ENCODE measurements at regions not wholly inside any gene's neighbourhood (a gene's known extent, or its start where the extent isn't known, plus 50 kb on each side); places are given as distances from the start of the nearest gene placed in this dataset.

GRCh38 chr5:115469904-115470516, 74.6 kb downstream of the FEM1C start:
- H3K9ac ChIP-seq (ENCODE audit: low read depth, low read length), result no peak overlapping the region
- no peaks in the 10 kb centered on the region for H3K36me3 ChIP-seq (ENCODE audit: control insufficient read depth, insufficient read depth, low read length)
- H3K27me3 ChIP-seq (ENCODE audit: control insufficient read depth, insufficient read depth, low read length), result no peaks in the 10 kb centered on the region
- peaks cover 10% of the 10 kb centered on the region for H3K4me1 ChIP-seq (ENCODE audit: control insufficient read depth, insufficient read depth, low read length)
- H3K27ac ChIP-seq (ENCODE audit: low read depth, low read length), result no peak overlapping the region
- H3K9me3 ChIP-seq (ENCODE audit: control insufficient read depth, insufficient read depth, low read length), result no peaks in the 10 kb centered on the region
- no peak overlapping the region for H3K4me3 ChIP-seq (ENCODE audit: low read depth, low read length)

GRCh38 chr5:115467628-115468027, 76.9 kb downstream of the FEM1C start:
- Histone ChIP-seq H3K27ac (ENCODE audit: low read depth, low read length) (no peak overlapping the region), H3K4me1 (ENCODE audit: control insufficient read depth, insufficient read depth, low read length) (peaks cover 10% of the 10 kb centered on the region), H3K9ac (ENCODE audit: low read depth, low read length) (no peak overlapping the region)

GRCh38 chr5:115465431-115465830, 79.1 kb downstream of the FEM1C start:
- Histone ChIP-seq H3K27ac (ENCODE audit: low read depth, low read length) (no peak overlapping the region), H3K4me1 (ENCODE audit: control insufficient read depth, insufficient read depth, low read length) (peaks cover 5% of the 10 kb centered on the region; the same call in 1 of the 2 replicates), H3K36me3 (ENCODE audit: control insufficient read depth, insufficient read depth, low read length) (no peaks in the 10 kb centered on the region), H3K9ac (ENCODE audit: low read depth, low read length) (no peak overlapping the region), H3K4me3 (ENCODE audit: low read depth, low read length) (no peak overlapping the region), H3K9me3 (ENCODE audit: control insufficient read depth, insufficient read depth, low read length) (no peaks in the 10 kb centered on the region), H3K27me3 (ENCODE audit: control insufficient read depth, insufficient read depth, low read length) (no peaks in the 10 kb centered on the region)

More at GRCh38 chr5:115467628-115468027, 76.9 kb downstream of the FEM1C start:
- Histone ChIP-seq H3K4me3 (ENCODE audit: low read depth, low read length) (no peak overlapping the region), H3K9me3 (ENCODE audit: control insufficient read depth, insufficient read depth, low read length) (no peaks in the 10 kb centered on the region), H3K36me3 (ENCODE audit: control insufficient read depth, insufficient read depth, low read length) (no peaks in the 10 kb centered on the region), H3K27me3 (ENCODE audit: control insufficient read depth, insufficient read depth, low read length) (no peaks in the 10 kb centered on the region)

- Histone ChIP-seq H3K9me3 (ENCODE audit: control insufficient read depth, insufficient read depth, low read length) (no peaks in the 10 kb centered on the region), H3K36me3 (ENCODE audit: control insufficient read depth, insufficient read depth, low read length) (no peaks in the 10 kb centered on the region), H3K4me3 (ENCODE audit: low read depth, low read length) (no peak overlapping the region), H3K4me1 (ENCODE audit: control insufficient read depth, insufficient read depth, low read length) (peaks cover 10% of the 10 kb centered on the region; the same call in 1 of the 2 replicates), H3K27ac (ENCODE audit: low read depth, low read length) (no peak overlapping the region), H3K27me3 (ENCODE audit: control insufficient read depth, insufficient read depth, low read length) (no peaks in the 10 kb centered on the region), H3K9ac (ENCODE audit: low read depth, low read length) (no peak overlapping the region)
These were observed 80.6 kb downstream of the FEM1C start for GRCh38 chr5:115463983-115464382.

GRCh38 chr5:115461506-115462290, 82.9 kb downstream of the FEM1C start:
- Histone ChIP-seq H3K27me3 (ENCODE audit: control insufficient read depth, insufficient read depth, low read length) (no peaks in the 10 kb centered on the region; the same call in 1 of the 2 replicates), H3K4me1 (ENCODE audit: control insufficient read depth, insufficient read depth, low read length) (peaks cover 16% of the 10 kb centered on the region; the same call in 1 of the 2 replicates), H3K9me3 (ENCODE audit: control insufficient read depth, insufficient read depth, low read length) (no peaks in the 10 kb centered on the region), H3K27ac (ENCODE audit: low read depth, low read length) (no peak overlapping the region), H3K36me3 (ENCODE audit: control insufficient read depth, insufficient read depth, low read length) (no peaks in the 10 kb centered on the region), H3K9ac (ENCODE audit: low read depth, low read length) (no peak overlapping the region), H3K4me3 (ENCODE audit: low read depth, low read length) (no peak overlapping the region)

GRCh38 chr5:115461093-115461492, 83.5 kb downstream of the FEM1C start:
- no peak overlapping the region for H3K4me3 ChIP-seq (ENCODE audit: low read depth, low read length)
- H3K9me3 ChIP-seq (ENCODE audit: control insufficient read depth, insufficient read depth, low read length), result no peaks in the 10 kb centered on the region
- H3K36me3 ChIP-seq (ENCODE audit: control insufficient read depth, insufficient read depth, low read length), result no peaks in the 10 kb centered on the region
- H3K9ac ChIP-seq (ENCODE audit: low read depth, low read length), result no peak overlapping the region
- no peak overlapping the region for H3K27ac ChIP-seq (ENCODE audit: low read depth, low read length)
- peaks cover 16% of the 10 kb centered on the region; the same call in 1 of the 2 replicates for H3K4me1 ChIP-seq (ENCODE audit: control insufficient read depth, insufficient read depth, low read length)
- H3K27me3 ChIP-seq (ENCODE audit: control insufficient read depth, insufficient read depth, low read length), result no peaks in the 10 kb centered on the region; the same call in 1 of the 2 replicates

- no peak overlapping the region for H3K27ac ChIP-seq (ENCODE audit: low read depth, low read length)
- no peaks in the 10 kb centered on the region for H3K36me3 ChIP-seq (ENCODE audit: control insufficient read depth, insufficient read depth, low read length)
- H3K4me1 ChIP-seq (ENCODE audit: control insufficient read depth, insufficient read depth, low read length), result peaks cover 16% of the 10 kb centered on the region; the same call in 1 of the 2 replicates
- H3K9me3 ChIP-seq (ENCODE audit: control insufficient read depth, insufficient read depth, low read length), result no peaks in the 10 kb centered on the region
- H3K4me3 ChIP-seq (ENCODE audit: low read depth, low read length), result no peak overlapping the region
- H3K9ac ChIP-seq (ENCODE audit: low read depth, low read length), result no peak overlapping the region
- H3K27me3 ChIP-seq (ENCODE audit: control insufficient read depth, insufficient read depth, low read length), result no peaks in the 10 kb centered on the region; the same call in 1 of the 2 replicates
These were observed 84.1 kb downstream of the FEM1C start for GRCh38 chr5:115460472-115460871.

GRCh38 chr5:115459855-115460341, 84.7 kb downstream of the FEM1C start:
- no peak overlapping the region for H3K4me3 ChIP-seq (ENCODE audit: low read depth, low read length)
- no peaks in the 10 kb centered on the region for H3K36me3 ChIP-seq (ENCODE audit: control insufficient read depth, insufficient read depth, low read length)
- H3K9me3 ChIP-seq (ENCODE audit: control insufficient read depth, insufficient read depth, low read length), result no peaks in the 10 kb centered on the region
- H3K9ac ChIP-seq (ENCODE audit: low read depth, low read length), result no peak overlapping the region
- no peaks in the 10 kb centered on the region; the same call in 1 of the 2 replicates for H3K27me3 ChIP-seq (ENCODE audit: control insufficient read depth, insufficient read depth, low read length)
- peaks cover 16% of the 10 kb centered on the region; the same call in 1 of the 2 replicates for H3K4me1 ChIP-seq (ENCODE audit: control insufficient read depth, insufficient read depth, low read length)
- no peak overlapping the region for H3K27ac ChIP-seq (ENCODE audit: low read depth, low read length)

GRCh38 chr5:115458416-115458815, 86.2 kb downstream of the FEM1C start:
- no peak overlapping the region for H3K4me3 ChIP-seq (ENCODE audit: low read depth, low read length)

GRCh38 chr5:115458003-115458409, 86.6 kb downstream of the FEM1C start:
- Histone ChIP-seq H3K27ac (ENCODE audit: low read depth, low read length) (peak overlapping the region; percentile 18), H3K36me3 (ENCODE audit: control insufficient read depth, insufficient read depth, low read length) (no peaks in the 10 kb centered on the region), H3K4me3 (ENCODE audit: low read depth, low read length) (no peak overlapping the region), H3K27me3 (ENCODE audit: control insufficient read depth, insufficient read depth, low read length) (no peaks in the 10 kb centered on the region; the same call in 1 of the 2 replicates), H3K9ac (ENCODE audit: low read depth, low read length) (no peak overlapping the region), H3K4me1 (ENCODE audit: control insufficient read depth, insufficient read depth, low read length) (peaks cover 16% of the 10 kb centered on the region; the same call in 1 of the 2 replicates), H3K9me3 (ENCODE audit: control insufficient read depth, insufficient read depth, low read length) (no peaks in the 10 kb centered on the region)

More at GRCh38 chr5:115458416-115458815, 86.2 kb downstream of the FEM1C start:
- Histone ChIP-seq H3K36me3 (ENCODE audit: control insufficient read depth, insufficient read depth, low read length) (no peaks in the 10 kb centered on the region), H3K27ac (ENCODE audit: low read depth, low read length) (no peak overlapping the region), H3K27me3 (ENCODE audit: control insufficient read depth, insufficient read depth, low read length) (no peaks in the 10 kb centered on the region; the same call in 1 of the 2 replicates), H3K9me3 (ENCODE audit: control insufficient read depth, insufficient read depth, low read length) (no peaks in the 10 kb centered on the region), H3K9ac (ENCODE audit: low read depth, low read length) (no peak overlapping the region), H3K4me1 (ENCODE audit: control insufficient read depth, insufficient read depth, low read length) (peaks cover 16% of the 10 kb centered on the region; the same call in 1 of the 2 replicates)

GRCh38 chr5:115457571-115457970, 87.0 kb downstream of the FEM1C start:
- no peaks in the 10 kb centered on the region for H3K36me3 ChIP-seq (ENCODE audit: control insufficient read depth, insufficient read depth, low read length)
- no peak overlapping the region for H3K9ac ChIP-seq (ENCODE audit: low read depth, low read length)
- H3K27ac ChIP-seq (ENCODE audit: low read depth, low read length), result peak overlapping the region; percentile 18
- no peaks in the 10 kb centered on the region; the same call in 1 of the 2 replicates for H3K27me3 ChIP-seq (ENCODE audit: control insufficient read depth, insufficient read depth, low read length)
- H3K9me3 ChIP-seq (ENCODE audit: control insufficient read depth, insufficient read depth, low read length), result no peaks in the 10 kb centered on the region
- H3K4me1 ChIP-seq (ENCODE audit: control insufficient read depth, insufficient read depth, low read length), result peaks cover 16% of the 10 kb centered on the region; the same call in 1 of the 2 replicates
- H3K4me3 ChIP-seq (ENCODE audit: low read depth, low read length), result no peak overlapping the region

All from HUES48 (cell line).